Dermis microvascular lymphatic vessel endothelial cell (primary cell): ENCODE measurements at regions not wholly inside any gene's neighbourhood (a gene's known extent, or its start where the extent isn't known, plus 50 kb on each side); places are given as distances from the start of the nearest gene placed in this dataset.

ENCODE experiments used
- DNase-seq, 2 donors: peaks; one replicate each; pipeline versions ENCODE4 v3.0.0 to v3.0.0-alpha.2; 2010; ENCODE audit warnings: low read depth in 2 of 2

GRCh38 chr2:42108852-42109251 is 60.3 kb upstream of the EML4 start:
- no peak for DNase-seq

GRCh38 chr2:42109959-42110640 is 59.1 kb upstream of the EML4 start:
- no peak for DNase-seq

DNA sequence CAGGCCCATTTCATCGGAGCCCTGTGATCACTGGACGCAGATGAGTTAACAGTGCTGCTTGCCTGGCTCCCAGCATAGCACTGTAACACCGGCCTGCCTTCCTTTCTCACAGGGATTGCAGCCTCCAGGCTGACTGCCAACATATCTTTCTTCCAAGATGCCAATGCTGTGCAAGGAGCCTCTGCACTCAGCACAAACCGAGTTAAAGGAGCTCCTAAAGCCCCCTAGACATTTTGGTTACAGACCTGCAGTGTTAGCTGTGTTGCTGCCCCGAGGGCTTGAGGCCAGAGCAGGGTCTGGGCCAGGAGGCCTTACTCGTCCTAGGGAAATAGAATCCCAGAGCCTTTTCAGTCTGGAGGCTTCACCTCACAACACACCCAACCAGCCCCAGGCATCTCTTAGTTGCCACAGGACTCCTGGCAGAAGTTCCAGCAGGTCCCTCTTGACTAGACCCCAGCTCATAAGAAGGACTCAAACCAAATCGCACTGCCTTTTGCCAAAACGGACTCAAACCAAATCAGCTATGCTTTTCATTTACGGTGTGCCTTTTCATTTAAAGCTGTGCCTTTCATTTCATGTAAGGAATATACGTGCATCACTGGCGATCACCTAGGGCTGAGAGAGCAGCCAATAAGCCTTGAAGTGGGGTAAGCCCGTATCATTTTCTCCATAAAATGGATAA is 58.4 kb upstream of the EML4 start:
- no peak for DNase-seq

- DNase-seq: no peak
Observed at GRCh38 chr2:42112418-42112817, 56.7 kb upstream of the EML4 start.

- DNase-seq: no peak
Observed at GRCh38 chr2:42113452-42113851, 55.7 kb upstream of the EML4 start.

- DNase-seq: no peak
Observed at GRCh38 chr2:42114091-42114490, 55.1 kb upstream of the EML4 start.

DNA sequence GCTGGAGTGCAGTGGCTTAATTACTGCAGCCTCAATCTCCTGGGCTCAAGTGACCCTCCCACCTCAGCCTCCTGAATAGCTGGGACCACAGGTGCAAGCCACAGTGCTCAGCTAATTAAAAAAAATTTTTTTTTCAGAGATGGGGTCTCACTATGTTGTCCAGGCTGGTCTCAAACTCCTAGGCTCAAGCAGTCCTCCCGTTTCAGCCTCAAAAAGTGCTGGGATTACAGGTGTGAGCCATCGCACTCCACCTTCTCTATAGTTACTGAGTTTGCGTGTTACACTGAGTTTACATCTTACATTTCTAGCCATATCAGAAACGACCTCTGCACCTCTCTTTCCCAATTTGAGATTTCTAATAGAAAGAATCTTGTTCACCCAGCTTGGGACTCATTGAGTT is 53.6 kb upstream of the EML4 start:
- DNase-seq: no peak

DNA sequence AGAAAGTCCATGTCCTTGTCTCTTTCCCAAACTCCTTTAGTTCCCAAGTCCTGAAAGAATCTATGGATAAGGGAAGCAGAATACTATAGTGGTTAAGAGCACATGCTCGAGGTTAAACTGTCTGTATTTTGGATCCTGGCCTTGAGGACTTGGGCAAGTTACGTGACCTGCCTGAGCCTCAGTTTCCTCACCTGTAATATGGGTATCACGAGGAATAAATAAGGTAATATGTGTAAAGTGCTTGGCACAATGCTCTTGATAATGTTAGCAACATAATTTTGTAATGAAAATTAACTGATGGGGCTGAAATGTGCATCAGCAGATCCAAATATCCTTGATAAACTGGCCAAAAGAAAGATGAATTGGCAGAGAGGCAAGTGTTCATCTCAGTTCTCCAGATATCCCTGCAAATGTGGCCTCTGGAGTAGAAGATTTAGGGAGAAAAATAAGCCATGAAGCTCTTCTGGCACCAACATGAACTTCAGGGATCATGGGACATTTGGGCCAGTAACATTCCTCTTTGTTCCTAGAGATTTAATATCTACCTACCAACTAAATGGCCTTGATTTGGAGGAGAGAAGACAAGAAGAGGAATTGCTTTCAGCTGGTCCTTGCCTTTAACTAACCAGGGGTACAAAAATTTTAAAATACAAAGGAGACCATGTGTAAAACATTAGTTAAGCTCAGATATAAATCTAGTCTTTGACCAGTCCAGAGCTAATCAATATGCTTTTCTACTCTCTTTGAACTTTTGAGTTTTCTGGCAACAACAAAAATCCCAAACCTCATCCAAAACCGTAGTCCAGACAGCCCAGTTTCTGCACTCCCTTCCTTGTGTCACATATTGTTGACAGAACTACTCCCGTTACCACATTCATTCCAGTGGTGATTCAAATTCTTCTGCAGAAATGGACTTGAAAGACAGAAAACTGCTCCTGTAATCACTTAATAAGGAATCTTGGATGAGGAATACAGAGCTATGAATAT is 52.7 kb upstream of the EML4 start:
- DNase-seq: no peak

GRCh38 chr2:42117182-42117579 is 52.0 kb upstream of the EML4 start:
- DNase-seq: no peak

DNA sequence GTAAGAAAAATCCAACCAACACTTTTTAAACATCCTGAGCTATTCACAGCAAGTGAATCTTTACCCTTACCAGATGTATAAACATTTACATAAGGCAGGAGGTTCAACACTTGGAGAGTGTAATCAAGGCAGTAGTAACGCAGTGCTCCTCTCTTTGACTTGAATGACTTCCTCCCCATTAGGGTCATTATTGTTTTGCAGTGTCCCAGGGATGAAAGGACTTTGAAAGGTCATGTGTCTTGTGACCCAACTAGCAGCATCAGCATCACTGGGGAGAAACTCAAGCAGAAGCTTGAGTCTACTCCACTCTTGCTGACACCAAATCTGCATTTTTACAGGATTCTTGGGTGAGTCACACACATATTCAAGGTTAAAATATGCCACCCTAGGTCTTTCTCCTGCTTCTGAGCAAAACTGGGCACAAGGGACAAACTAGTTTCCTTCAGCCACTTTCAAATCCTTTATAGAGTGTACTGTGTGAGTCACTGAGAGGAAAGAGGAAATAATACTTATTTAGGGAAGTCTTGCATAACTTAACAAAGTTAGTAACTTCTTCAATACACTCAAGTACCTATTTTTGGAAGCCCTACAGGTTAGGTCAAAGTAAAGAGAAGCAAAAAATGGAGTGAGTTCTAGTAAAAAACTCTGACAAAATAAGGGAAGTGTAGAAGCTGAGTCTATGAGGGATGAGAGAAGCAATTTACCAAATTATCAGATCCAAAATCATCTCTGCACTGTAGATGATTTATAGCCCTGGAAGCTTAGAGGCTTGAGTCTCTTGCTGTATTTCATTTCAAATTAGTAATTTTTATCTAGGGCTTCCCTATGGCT is 51.0 kb upstream of the EML4 start:
- peak in 1 of 2 donors; percentile 29 for DNase-seq

DNA sequence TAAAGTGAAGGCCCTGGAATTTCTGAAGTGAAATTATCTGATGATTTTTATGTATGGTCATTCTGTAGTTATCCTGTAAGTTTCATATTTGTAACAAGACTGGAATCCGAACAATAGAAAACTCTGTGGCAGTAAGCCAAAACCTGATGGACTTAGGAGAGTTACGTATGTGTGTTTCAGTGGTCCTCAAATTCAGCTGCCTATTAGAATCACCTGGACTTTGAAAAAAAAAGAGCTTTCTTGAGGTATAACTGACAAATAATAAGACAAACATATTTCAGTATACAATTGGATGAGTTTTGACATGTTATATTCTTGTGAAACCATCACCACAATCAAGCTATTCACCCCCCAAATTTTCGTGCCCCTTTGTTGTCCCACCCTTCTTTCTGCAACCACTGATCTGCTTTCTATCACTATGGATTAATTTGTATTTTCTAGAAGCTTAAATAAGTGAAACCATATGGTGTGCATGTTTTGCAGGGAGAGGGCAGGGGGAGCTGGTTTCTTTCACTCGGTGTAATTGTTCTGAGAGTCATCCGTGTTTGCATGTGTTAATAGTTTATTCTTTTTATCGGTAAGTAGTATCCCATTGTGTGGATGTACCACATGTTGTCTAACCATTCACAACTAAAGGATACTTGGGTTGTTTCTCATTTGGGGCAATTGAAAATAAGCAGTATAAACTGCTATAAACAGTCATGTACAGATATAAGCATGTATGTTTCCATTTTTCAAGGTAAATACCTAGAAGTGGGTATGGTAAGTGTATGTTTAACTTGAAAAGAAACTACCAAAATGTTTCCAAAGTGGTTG is 50.2 kb upstream of the EML4 start:
- peak; percentile 9 to 67 for DNase-seq
